WERI-Rb-1 (cell line): ENCODE measurements at regions not wholly inside any gene's neighbourhood (a gene's known extent, or its start where the extent isn't known, plus 50 kb on each side); places are given as distances from the start of the nearest gene placed in this dataset.

Source experiments
- DNase-seq: peaks from one replicate; pipeline ENCODE4 v3.0.0-alpha.2; 2020
- H3K27ac ChIP-seq: fragments of 250-450 bp; sonication (Bioruptor Pico); 2 replicates; pipeline ENCODE4 v1.5.1; 2020; ENCODE audit warnings: mild to moderate bottlenecking, moderate library complexity
- H3K27me3 ChIP-seq: fragments of 250-450 bp; sonication (Bioruptor Pico); 2 replicates; pipeline ENCODE4 v1.5.1; 2021; ENCODE audit warnings: mild to moderate bottlenecking, low read depth, moderate library complexity; ENCODE audit not compliant: insufficient read depth, severe bottlenecking
- H3K36me3 ChIP-seq: fragments of 250-450 bp; sonication (Bioruptor Pico); 2 replicates; pipeline ENCODE4 v1.5.1; 2020; ENCODE audit warnings: mild to moderate bottlenecking, moderate library complexity
- H3K4me3 ChIP-seq: 2 replicates; pipeline ENCODE4 v1.5.1; 2011; ENCODE audit warnings: low read depth, mild to moderate bottlenecking, control low read depth, low read length
- H3K9me3 ChIP-seq: fragments of 250-450 bp; sonication (Bioruptor Pico); 2 replicates; pipeline ENCODE4 v1.5.1; 2021; ENCODE audit warnings: mild to moderate bottlenecking, moderate library complexity; ENCODE audit not compliant: severe bottlenecking
- TF ChIP-seq, protein P1 (sequence below): IDR thresholded peaks from 2 replicates; pipeline ENCODE4 v1.5.1; 2011; ENCODE audit warnings: low read depth, mild to moderate bottlenecking, control low read depth, inconsistent platforms, low read length

DNA sequence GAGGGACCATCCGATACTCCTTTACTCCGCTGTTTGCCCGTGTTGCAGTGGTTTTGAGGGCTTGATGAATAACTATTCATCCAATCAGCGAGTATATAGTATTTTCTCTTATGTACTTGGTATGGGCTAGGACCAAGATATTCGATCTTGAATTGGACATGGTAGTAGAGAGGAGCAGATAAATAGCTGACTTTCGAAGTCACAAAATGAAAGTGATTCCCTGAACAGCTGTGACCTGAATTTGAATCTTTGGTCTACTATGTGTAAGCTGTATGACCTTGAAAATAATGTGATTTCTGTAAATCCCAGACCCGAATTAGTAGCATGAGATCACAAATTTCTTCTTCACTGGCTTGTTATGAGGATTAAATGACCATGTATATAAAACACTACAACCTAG, 134.4 kb downstream of the TUSC1 start:
- no peaks in the 10 kb centered on the region for H3K36me3 ChIP-seq
- H3K27me3 ChIP-seq = peaks cover 33% of the 10 kb centered on the region
- no peaks in the 10 kb centered on the region for H3K9me3 ChIP-seq
- H3K4me3 ChIP-seq = no peak overlapping the region
- no peak for DNase-seq
- no peak overlapping the region for H3K27ac ChIP-seq
- TF ChIP-seq, protein P1, sequence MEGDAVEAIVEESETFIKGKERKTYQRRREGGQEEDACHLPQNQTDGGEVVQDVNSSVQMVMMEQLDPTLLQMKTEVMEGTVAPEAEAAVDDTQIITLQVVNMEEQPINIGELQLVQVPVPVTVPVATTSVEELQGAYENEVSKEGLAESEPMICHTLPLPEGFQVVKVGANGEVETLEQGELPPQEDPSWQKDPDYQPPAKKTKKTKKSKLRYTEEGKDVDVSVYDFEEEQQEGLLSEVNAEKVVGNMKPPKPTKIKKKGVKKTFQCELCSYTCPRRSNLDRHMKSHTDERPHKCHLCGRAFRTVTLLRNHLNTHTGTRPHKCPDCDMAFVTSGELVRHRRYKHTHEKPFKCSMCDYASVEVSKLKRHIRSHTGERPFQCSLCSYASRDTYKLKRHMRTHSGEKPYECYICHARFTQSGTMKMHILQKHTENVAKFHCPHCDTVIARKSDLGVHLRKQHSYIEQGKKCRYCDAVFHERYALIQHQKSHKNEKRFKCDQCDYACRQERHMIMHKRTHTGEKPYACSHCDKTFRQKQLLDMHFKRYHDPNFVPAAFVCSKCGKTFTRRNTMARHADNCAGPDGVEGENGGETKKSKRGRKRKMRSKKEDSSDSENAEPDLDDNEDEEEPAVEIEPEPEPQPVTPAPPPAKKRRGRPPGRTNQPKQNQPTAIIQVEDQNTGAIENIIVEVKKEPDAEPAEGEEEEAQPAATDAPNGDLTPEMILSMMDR = no peak

DNA sequence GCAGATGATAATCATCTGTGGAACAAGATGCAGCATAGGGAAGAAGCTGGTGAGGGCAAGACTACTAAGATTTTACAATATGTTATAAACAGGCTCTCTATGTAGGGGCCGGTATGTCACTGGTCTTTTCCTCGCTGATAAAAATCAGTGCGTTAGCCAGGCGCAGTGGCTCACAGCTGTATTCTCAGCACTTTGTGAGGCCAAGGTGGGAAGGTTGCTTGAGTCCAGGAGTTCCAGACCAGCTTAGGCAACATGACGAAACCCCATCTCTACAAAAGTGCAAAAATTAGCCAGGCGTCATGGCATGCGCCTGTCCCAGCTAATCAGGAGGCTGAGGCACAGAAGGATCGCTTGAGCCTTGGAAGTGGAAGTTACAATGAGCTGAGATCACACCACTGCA, 135.9 kb downstream of the TUSC1 start:
- TF ChIP-seq, protein P1 = no peak
- no peak overlapping the region for H3K27ac ChIP-seq
- no peak for DNase-seq
- no peaks in the 10 kb centered on the region for H3K36me3 ChIP-seq
- H3K27me3 ChIP-seq = peaks cover 36% of the 10 kb centered on the region
- H3K9me3 ChIP-seq = no peaks in the 10 kb centered on the region
- no peak overlapping the region for H3K4me3 ChIP-seq

DNA sequence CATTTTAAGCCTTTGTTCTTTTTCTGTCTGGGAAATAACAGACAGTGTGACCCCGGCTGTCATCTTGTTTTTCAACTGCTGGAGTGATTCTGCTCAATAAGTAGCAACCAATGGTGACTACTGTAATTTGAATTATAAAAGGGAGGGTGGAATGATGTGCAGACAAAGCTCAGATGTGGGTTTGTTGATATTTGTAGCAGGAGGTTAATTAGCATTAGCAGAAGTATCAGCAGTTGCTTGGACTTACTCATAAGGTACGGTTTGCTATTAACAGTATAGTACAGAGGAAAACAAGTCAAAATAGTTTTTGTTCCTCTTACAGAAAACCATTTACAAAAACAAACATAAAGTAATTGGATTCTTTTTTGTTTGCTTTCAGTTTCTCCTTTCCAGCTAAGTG, 140.4 kb downstream of the TUSC1 start:
- TF ChIP-seq, protein P1 = no peak
- Histone ChIP-seq H3K4me3 (no peak overlapping the region), H3K27me3 (peaks cover 44% of the 10 kb centered on the region), H3K27ac (no peak overlapping the region), H3K36me3 (no peaks in the 10 kb centered on the region), H3K9me3 (no peaks in the 10 kb centered on the region)
- DNase-seq = no peak

DNA sequence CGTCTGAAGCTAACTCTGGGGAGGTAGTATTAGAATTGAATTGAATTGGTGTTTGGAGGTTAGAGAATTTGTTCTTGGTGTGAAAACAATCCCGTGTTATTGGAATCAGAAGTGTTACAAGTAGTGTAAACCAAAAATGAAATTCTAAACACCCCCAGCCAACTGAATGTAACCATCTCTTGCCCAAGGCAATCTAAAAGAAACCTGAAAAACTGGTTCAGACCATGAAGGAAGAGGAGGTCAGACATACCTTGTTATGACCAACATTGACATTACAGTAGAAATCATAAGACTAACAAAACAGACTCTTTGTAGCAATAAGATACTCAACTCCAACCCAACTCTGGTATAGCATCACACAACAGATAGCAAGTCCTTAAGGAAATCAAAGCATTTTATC, 159.0 kb downstream of the TUSC1 start:
- no peak overlapping the region for H3K27ac ChIP-seq
- TF ChIP-seq, protein P1 = no peak
- peaks cover 25% of the 10 kb centered on the region for H3K27me3 ChIP-seq

DNA sequence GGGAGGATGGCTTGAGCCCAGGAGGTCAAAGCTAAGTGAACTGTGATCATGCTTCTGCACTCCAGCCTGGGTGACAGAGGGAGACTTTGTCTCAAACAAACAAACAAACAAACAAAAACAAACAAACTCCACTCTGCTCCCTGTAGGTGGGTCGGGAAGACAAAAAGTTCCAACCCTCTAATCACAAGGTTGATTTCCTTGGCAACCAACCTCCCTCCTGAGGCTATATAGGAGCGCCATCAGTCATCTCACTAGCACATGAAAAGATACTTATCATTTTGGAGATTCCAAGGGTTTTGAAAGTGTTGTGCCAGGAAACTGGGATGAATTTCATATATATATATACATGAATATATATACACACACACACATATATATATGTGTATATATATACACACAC, 160.5 kb downstream of the TUSC1 start:
- Histone ChIP-seq H3K4me3 (no peak overlapping the region), H3K36me3 (no peaks in the 10 kb centered on the region), H3K27ac (no peak overlapping the region), H3K27me3 (peaks cover 25% of the 10 kb centered on the region), H3K9me3 (no peaks in the 10 kb centered on the region)
- TF ChIP-seq, protein P1 = no peak
- no peak for DNase-seq

More for the DNA sequence above, 159.0 kb downstream of the TUSC1 start:
- no peak overlapping the region for H3K4me3 ChIP-seq
- no peaks in the 10 kb centered on the region for H3K36me3 ChIP-seq
- no peak for DNase-seq
- no peaks in the 10 kb centered on the region for H3K9me3 ChIP-seq

DNA sequence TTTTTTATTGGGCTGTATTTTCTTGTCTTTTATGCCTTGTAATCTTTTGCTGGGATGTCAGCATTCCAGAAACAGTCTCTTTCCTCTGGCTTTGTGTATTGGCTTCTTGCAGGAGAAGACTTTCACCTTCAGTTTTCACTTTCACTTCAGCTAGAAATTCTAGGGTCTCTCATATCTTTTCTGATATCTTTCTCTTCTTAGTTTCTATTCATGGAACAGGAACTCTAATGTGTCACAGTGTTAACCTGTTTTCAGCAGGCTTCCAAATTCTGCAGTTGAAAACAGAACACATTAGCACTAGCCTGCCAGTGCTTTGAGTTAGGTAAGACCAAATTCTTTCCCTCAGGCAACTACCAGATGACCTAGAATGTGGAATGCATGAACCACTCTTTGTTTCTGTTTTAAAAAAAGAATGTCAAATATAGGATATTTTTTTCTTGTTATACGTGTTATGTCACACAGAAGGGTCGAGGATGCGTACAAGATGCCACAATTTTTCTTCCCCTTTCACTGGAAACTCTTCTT, 164.7 kb downstream of the TUSC1 start:
- Histone ChIP-seq H3K9me3 (no peaks in the 10 kb centered on the region), H3K27ac (no peak overlapping the region), H3K27me3 (peaks cover 11% of the 10 kb centered on the region), H3K4me3 (no peak overlapping the region), H3K36me3 (no peaks in the 10 kb centered on the region)
- DNase-seq = no peak
- TF ChIP-seq, protein P1 = no peak
